ENCODE measurements at regions not wholly inside any gene's neighbourhood (a gene's known extent, or its start where the extent isn't known, plus 50 kb on each side); places are given as distances from the start of the nearest gene placed in this dataset.

DNA sequence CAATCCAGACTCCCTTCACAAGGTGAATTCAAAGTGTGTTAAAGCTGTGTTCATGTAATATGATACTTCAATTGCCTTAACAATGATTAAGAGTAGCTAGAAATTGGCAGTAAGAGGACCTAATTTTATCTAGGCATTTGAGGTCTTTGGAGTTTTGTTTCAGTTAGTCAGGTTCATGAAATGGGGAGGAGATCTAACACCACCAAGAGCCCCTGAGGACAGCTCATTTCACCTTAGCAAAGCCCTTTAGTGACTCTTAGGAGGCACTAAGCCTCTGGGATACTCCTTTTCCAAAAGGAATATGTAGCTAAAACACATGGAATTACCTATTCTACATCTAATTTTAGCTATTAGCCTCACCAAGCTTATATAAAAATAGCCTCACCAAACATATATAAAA, 716.5 kb upstream of the RAB6C start:
- no peaks in the 10 kb centered on the region for H3K4me1 ChIP-seq (ENCODE audit: insufficient read depth, low read length)
- no peaks in the 10 kb centered on the region for H3K27me3 ChIP-seq (ENCODE audit: control insufficient read depth in 1 of 2, insufficient read depth in 2 of 2, low read length in 2 of 2)
- no peak overlapping the region for H3K4me3 ChIP-seq (ENCODE audit: low read depth in 1 of 2, low read length in 2 of 2)
- peaks cover 6% of the 10 kb centered on the region for H3K9me3 ChIP-seq (ENCODE audit: low read length)
- H3K9ac ChIP-seq (ENCODE audit: low read length) = no peak overlapping the region
- no peak overlapping the region for H3K27ac ChIP-seq (ENCODE audit: low read depth, low read length)
- no peaks in the 10 kb centered on the region for H3K36me3 ChIP-seq (ENCODE audit: insufficient read depth, low read length)

DNA sequence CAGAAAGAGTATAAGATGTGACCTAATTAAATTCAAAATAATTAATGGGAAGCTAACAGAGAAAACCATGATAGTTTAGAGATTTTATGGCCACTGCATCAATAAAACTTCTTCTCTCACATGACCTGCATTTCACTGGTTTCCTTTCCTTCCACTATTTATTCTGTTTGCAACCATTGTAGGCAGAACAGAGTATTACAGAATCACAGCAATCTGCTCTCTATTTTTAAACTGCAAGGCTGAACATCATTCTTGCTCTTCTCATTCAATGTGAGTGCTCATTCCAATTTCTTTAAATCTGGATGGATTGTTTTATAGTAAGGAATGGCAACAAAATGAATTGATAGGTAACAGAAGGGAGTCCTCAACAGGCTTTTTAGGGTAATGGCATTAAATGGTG, 715.5 kb upstream of the RAB6C start:
- no peak overlapping the region for H3K9ac ChIP-seq (ENCODE audit: low read length)
- peaks cover 6% of the 10 kb centered on the region for H3K9me3 ChIP-seq (ENCODE audit: low read length)
- no peak overlapping the region for H3K4me3 ChIP-seq (ENCODE audit: low read depth in 1 of 2, low read length in 2 of 2)
- no peak overlapping the region for H3K27ac ChIP-seq (ENCODE audit: low read depth, low read length)
- no peaks in the 10 kb centered on the region for H3K4me1 ChIP-seq (ENCODE audit: insufficient read depth, low read length)
- H3K36me3 ChIP-seq (ENCODE audit: insufficient read depth, low read length) = no peaks in the 10 kb centered on the region
- H3K27me3 ChIP-seq (ENCODE audit: control insufficient read depth in 1 of 2, insufficient read depth in 2 of 2, low read length in 2 of 2) = no peaks in the 10 kb centered on the region

DNA sequence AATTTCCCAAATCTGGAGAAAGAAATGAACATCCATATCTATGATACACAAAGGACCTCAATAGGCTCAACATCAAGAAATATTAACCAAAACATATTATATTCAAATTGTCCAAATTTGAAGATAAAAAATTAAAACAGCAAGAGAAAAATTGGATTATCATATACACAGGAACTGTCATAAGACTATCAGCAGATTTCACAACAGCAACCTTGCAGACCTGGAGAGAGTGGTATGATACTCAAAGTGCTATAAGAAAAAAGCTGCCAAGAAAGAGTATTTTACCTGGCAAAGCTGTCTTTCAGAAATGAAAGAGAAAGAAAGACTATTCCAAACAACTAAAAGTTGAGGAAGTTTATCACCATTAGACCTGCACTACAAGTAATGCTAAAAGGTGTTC, 711.9 kb upstream of the RAB6C start:
- Histone ChIP-seq H3K27ac (ENCODE audit: low read depth, low read length) (no peak overlapping the region), H3K4me1 (ENCODE audit: insufficient read depth, low read length) (no peaks in the 10 kb centered on the region), H3K36me3 (ENCODE audit: insufficient read depth, low read length) (no peaks in the 10 kb centered on the region), H3K9ac (ENCODE audit: low read length) (no peak overlapping the region), H3K27me3 (ENCODE audit: control insufficient read depth in 1 of 2, insufficient read depth in 2 of 2, low read length in 2 of 2) (no peaks in the 10 kb centered on the region), H3K9me3 (ENCODE audit: low read length) (no peaks in the 10 kb centered on the region), H3K4me3 (ENCODE audit: low read depth in 1 of 2, low read length in 2 of 2) (no peak overlapping the region)

DNA sequence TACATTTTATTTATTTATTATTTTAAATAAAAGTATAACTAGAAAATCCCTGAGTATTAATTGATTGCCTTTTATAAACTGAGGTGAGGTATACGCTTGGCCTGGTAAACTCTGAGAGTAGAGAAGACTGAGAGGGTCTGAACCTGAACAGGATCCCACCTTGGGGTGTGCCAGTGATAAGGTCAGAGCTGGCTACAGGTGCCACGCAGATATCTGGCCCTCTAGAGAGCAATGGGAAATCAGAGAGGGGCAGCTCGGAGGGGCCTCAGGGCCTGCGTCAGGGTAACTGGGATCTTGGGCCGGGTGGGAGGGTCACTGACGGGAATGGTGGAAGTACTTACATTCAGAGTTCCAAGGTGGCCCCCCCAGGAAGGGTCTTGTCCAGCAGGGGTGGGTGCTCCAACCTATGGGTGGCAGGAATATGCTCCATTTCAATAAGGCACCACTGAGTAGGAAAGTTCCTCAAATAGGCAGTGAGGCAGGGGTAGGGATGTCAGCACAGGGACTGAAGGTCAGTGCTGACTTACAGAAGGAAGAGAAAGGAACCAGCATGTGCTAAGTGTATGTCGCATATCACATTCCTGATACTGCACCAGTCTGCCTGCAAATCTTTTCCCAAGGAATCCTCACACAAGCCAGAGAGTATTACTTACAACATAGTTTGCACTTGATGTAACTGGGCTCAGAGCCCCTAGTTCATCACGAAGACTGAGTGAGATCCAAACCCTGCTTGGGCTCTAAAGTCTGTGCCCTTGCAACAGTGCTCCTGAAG, 706.0 kb upstream of the RAB6C start:
- H3K27ac ChIP-seq (ENCODE audit: low read depth, low read length) = no peak overlapping the region

DNA sequence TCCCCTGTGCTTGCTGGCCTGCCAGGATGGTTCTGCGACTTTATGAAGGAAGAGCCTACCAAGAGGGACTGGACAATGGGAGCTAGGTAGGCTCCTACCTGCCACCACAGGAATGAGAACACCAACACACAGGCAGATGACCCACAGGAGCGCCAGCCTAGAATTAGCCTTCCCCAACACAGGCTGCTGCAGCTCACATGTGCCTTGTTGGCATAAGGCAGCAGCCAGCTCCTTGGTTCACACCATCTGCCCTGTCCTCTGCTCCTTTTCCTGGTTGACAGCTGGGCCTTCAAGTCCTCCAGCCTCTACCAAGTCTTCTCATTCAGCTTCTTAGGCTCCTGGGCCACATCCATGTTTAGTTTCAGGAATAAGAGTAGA, 705.4 kb upstream of the RAB6C start:
- H3K27ac ChIP-seq (ENCODE audit: low read depth, low read length) = no peak overlapping the region
- H3K27me3 ChIP-seq (ENCODE audit: control insufficient read depth in 1 of 2, insufficient read depth in 2 of 2, low read length in 2 of 2) = no peaks in the 10 kb centered on the region
- H3K4me3 ChIP-seq (ENCODE audit: low read depth in 1 of 2, low read length in 2 of 2) = no peak overlapping the region
- H3K4me1 ChIP-seq (ENCODE audit: insufficient read depth, low read length) = peaks cover 6% of the 10 kb centered on the region
- no peaks in the 10 kb centered on the region for H3K36me3 ChIP-seq (ENCODE audit: insufficient read depth, low read length)
- H3K9me3 ChIP-seq (ENCODE audit: low read length) = no peaks in the 10 kb centered on the region
- no peak overlapping the region for H3K9ac ChIP-seq (ENCODE audit: low read length)

More for the DNA sequence above, 706.0 kb upstream of the RAB6C start:
- Histone ChIP-seq H3K4me3 (ENCODE audit: low read depth in 1 of 2, low read length in 2 of 2) (no peak overlapping the region), H3K9ac (ENCODE audit: low read length) (no peak overlapping the region), H3K27me3 (ENCODE audit: control insufficient read depth in 1 of 2, insufficient read depth in 2 of 2, low read length in 2 of 2) (no peaks in the 10 kb centered on the region), H3K9me3 (ENCODE audit: low read length) (no peaks in the 10 kb centered on the region), H3K36me3 (ENCODE audit: insufficient read depth, low read length) (no peaks in the 10 kb centered on the region), H3K4me1 (ENCODE audit: insufficient read depth, low read length) (peaks cover 6% of the 10 kb centered on the region)

DNA sequence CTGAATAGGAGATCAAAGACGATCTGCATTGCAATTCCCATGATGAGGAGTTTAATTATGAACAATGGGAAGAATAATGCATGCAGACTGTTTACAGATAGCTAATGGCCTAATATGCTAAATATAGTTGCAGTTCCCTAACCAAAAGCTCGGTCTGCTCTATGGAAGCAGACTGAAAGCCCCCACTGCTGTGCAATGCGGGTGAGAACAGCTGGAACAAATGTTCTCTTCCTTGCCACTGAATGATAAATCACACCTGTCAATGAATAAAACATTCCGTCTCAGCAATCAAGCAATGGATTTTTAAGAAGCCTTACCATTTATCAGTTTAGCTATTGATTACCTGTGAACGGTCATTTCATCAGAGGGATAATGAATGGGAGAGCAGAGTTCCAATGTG, 704.5 kb upstream of the RAB6C start:
- Histone ChIP-seq H3K4me3 (ENCODE audit: low read depth in 1 of 2, low read length in 2 of 2) (no peak overlapping the region), H3K27me3 (ENCODE audit: control insufficient read depth in 1 of 2, insufficient read depth in 2 of 2, low read length in 2 of 2) (no peaks in the 10 kb centered on the region), H3K36me3 (ENCODE audit: insufficient read depth, low read length) (no peaks in the 10 kb centered on the region), H3K27ac (ENCODE audit: low read depth, low read length) (no peak overlapping the region), H3K9ac (ENCODE audit: low read length) (no peak overlapping the region), H3K4me1 (ENCODE audit: insufficient read depth, low read length) (peaks cover 6% of the 10 kb centered on the region), H3K9me3 (ENCODE audit: low read length) (no peaks in the 10 kb centered on the region)

DNA sequence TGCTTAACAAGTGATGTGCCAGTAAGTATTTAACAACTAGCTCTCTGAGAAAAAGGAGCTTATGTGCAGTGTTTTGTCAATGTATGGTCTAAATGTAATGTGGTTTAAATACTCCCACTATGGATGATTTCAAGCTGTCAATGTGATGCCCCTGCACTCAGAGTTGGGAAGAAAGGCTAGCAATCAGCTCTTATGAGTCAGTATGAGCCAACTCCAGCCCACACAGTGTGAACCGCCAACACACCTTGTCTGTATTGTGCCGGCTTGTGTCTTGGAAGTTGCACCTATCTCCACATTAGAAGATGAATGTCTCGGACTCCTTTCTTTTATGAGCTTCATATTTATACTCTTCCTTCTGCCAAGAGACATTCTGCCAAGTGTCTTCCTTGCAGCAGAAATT, 703.8 kb upstream of the RAB6C start:
- no peak overlapping the region for H3K27ac ChIP-seq (ENCODE audit: low read depth, low read length)

DNA sequence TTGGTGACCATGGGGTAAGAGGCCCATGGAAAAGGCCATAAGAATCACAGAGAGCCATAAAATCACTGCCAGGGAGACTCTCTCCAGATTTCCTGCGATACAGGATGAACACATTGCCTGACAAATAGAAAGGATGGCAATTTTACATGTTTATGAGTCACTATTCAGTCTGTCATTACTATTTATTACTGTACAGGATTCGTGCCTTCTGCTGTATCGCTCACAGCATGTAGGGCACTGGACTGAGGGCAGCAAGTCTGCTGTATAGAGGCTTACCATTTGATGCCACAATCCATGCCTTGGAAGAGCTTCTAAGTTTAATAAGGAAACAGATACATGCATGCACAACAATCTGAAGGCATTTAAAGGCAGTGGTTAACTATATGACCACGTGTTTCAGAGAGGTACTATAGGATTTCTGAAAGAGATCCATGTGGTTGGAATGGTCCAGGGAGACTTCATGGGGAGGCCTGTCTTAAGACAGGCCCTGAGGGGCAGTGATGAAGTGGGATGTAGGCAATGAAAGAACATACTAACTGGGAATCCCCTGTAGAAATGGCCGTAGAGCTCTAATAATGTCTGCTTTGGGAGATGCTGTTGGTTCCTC, 702.4 kb upstream of the RAB6C start:
- Histone ChIP-seq H3K9me3 (ENCODE audit: low read length) (no peaks in the 10 kb centered on the region), H3K27ac (ENCODE audit: low read depth, low read length) (no peak overlapping the region), H3K36me3 (ENCODE audit: insufficient read depth, low read length) (no peaks in the 10 kb centered on the region), H3K27me3 (ENCODE audit: control insufficient read depth in 1 of 2, insufficient read depth in 2 of 2, low read length in 2 of 2) (no peaks in the 10 kb centered on the region), H3K4me1 (ENCODE audit: insufficient read depth, low read length) (peaks cover 6% of the 10 kb centered on the region), H3K9ac (ENCODE audit: low read length) (no peak overlapping the region), H3K4me3 (ENCODE audit: low read depth in 1 of 2, low read length in 2 of 2) (no peak overlapping the region)

More for the DNA sequence above, 703.8 kb upstream of the RAB6C start:
- H3K9ac ChIP-seq (ENCODE audit: low read length) = no peak overlapping the region
- H3K36me3 ChIP-seq (ENCODE audit: insufficient read depth, low read length) = no peaks in the 10 kb centered on the region
- H3K4me1 ChIP-seq (ENCODE audit: insufficient read depth, low read length) = peaks cover 6% of the 10 kb centered on the region
- H3K9me3 ChIP-seq (ENCODE audit: low read length) = no peaks in the 10 kb centered on the region
- H3K4me3 ChIP-seq (ENCODE audit: low read depth in 1 of 2, low read length in 2 of 2) = no peak overlapping the region
- no peaks in the 10 kb centered on the region for H3K27me3 ChIP-seq (ENCODE audit: control insufficient read depth in 1 of 2, insufficient read depth in 2 of 2, low read length in 2 of 2)

DNA sequence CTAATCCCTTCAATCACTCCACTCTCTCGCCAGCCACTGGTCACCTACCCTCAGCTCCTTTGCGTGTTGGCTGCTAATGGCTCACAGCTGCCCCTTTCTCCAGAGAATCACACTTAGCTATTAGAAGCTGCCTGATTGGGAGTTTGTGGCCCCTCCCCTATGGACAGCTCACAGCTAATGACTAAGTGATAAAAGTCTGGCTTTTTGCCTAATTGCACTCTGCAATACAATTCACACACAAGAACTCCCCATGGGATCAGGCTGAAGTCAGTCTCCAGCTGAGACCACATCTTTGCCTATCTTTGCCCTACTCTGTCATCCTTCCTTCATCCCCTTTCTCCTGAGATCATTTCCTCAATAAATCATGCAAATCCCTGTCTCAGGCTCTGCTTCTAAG, 701.9 kb upstream of the RAB6C start:
- H3K9ac ChIP-seq (ENCODE audit: low read length) = no peak overlapping the region

DNA sequence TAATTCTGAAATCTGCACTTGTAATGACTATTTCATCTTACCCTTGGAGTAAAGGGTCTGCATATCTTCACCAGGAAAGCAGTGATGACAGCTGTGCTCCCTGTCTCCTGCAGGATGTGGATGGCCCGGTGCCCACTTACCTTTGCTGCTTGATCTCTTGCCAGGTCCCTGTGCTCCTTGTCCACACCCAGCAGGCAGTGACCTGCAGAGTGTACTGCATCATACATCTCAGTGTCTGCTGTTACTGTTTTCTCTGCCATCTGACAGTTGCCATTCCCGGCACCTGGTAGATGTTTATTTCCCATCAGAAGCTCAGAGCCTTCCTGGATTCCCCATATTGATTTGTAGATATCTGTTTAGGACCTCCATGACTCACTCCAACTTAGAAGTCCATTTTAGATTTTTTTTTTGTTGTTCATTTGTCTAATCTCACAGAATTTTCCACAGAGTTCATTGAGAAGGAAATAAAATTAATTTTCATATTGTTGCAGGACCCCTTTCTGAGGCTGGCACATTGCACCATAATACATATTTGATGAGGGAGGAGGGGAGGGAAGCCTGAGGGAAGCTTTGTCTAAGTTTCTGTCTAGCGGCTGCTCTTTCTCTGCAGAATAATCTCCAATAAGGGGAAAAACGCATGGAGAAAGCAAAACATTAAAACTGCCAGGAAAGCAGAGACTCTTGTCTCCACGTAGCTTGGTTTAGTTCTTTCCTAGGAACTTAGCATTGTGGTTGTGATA, 697.5 kb upstream of the RAB6C start:
- Histone ChIP-seq H3K27me3 (ENCODE audit: control insufficient read depth in 1 of 2, insufficient read depth in 2 of 2, low read length in 2 of 2) (no peaks in the 10 kb centered on the region), H3K9ac (ENCODE audit: low read length) (no peak overlapping the region), H3K4me3 (ENCODE audit: low read depth in 1 of 2, low read length in 2 of 2) (no peak overlapping the region), H3K9me3 (ENCODE audit: low read length) (no peaks in the 10 kb centered on the region), H3K27ac (ENCODE audit: low read depth, low read length) (no peak overlapping the region), H3K4me1 (ENCODE audit: insufficient read depth, low read length) (no peaks in the 10 kb centered on the region), H3K36me3 (ENCODE audit: insufficient read depth, low read length) (no peaks in the 10 kb centered on the region)

More for the DNA sequence above, 701.9 kb upstream of the RAB6C start:
- Histone ChIP-seq H3K36me3 (ENCODE audit: insufficient read depth, low read length) (no peaks in the 10 kb centered on the region), H3K9me3 (ENCODE audit: low read length) (no peaks in the 10 kb centered on the region), H3K4me1 (ENCODE audit: insufficient read depth, low read length) (peaks cover 6% of the 10 kb centered on the region), H3K27me3 (ENCODE audit: control insufficient read depth in 1 of 2, insufficient read depth in 2 of 2, low read length in 2 of 2) (no peaks in the 10 kb centered on the region), H3K4me3 (ENCODE audit: low read depth in 1 of 2, low read length in 2 of 2) (no peak overlapping the region), H3K27ac (ENCODE audit: low read depth, low read length) (no peak overlapping the region)

DNA sequence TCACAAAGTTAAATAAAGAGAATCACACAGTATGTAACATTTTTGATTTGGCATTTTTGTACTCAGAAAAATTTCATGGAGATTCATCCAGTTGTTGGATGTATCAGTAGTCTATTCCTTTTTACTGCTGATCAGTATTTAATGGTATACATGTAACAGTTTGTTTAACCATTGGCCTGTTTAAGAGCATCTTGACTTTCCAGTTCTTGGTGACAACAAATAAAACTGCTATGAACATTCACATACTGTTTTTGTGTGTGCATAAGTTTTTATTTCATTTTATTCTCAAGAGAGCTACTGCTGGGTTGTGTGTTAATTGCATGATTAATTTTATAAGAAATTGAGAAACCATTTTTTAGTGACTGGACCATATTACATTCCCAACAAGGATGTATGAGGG, 694.5 kb upstream of the RAB6C start:
- no peaks in the 10 kb centered on the region for H3K27me3 ChIP-seq (ENCODE audit: control insufficient read depth in 1 of 2, insufficient read depth in 2 of 2, low read length in 2 of 2)
- no peak overlapping the region for H3K9ac ChIP-seq (ENCODE audit: low read length)
- H3K27ac ChIP-seq (ENCODE audit: low read depth, low read length) = no peak overlapping the region
- H3K9me3 ChIP-seq (ENCODE audit: low read length) = no peaks in the 10 kb centered on the region
- no peaks in the 10 kb centered on the region for H3K4me1 ChIP-seq (ENCODE audit: insufficient read depth, low read length)
- no peaks in the 10 kb centered on the region for H3K36me3 ChIP-seq (ENCODE audit: insufficient read depth, low read length)
- no peak overlapping the region for H3K4me3 ChIP-seq (ENCODE audit: low read depth in 1 of 2, low read length in 2 of 2)

Measured in muscle layer of colon (tissue), 2 donors.